Loucy (cell line): ENCODE measurements at regions not wholly inside any gene's neighbourhood (a gene's known extent, or its start where the extent isn't known, plus 50 kb on each side); places are given as distances from the start of the nearest gene placed in this dataset.

ENCODE experiments used
- H2AFZ ChIP-seq: fragments of 200-600 bp; sonication (generic); 2 replicates; pipeline ENCODE4 v1.6.0; 2016; ENCODE audit warnings: antibody characterized with exemption, mild to moderate bottlenecking, low read length, moderate library complexity
- H3F3A ChIP-seq: fragments of 200-600 bp; 2 replicates; pipeline ENCODE4 v1.6.0; 2016; ENCODE audit warnings: antibody characterized with exemption, low read depth, mild to moderate bottlenecking
- H3K27me3 ChIP-seq: fragments of 200-600 bp; sonication (generic); 2 replicates; pipeline ENCODE4 v1.6.1; 2014; ENCODE audit warnings: low read length, mild to moderate bottlenecking; ENCODE audit not compliant: insufficient read depth, poor library complexity, severe bottlenecking
- H3K36me3 ChIP-seq: fragments of 200-600 bp; sonication (generic); 2 replicates; pipeline ENCODE4 v1.6.1; 2016; ENCODE audit warnings: low read length; ENCODE audit not compliant: insufficient read depth
- H3K4me1 ChIP-seq: fragments of 200-600 bp; sonication (generic); 2 replicates; pipeline ENCODE4 v1.5.1; 2014; ENCODE audit warnings: low read length, mild to moderate bottlenecking; ENCODE audit not compliant: insufficient read depth, poor library complexity, severe bottlenecking
- H3K4me2 ChIP-seq: fragments of 200-600 bp; sonication (generic); 2 replicates; pipeline ENCODE4 v1.6.0; 2014; ENCODE audit warnings: antibody characterized with exemption, low read length, low read depth, mild to moderate bottlenecking; ENCODE audit not compliant: poor library complexity, severe bottlenecking
- H3K4me3 ChIP-seq: fragments of 200-600 bp; sonication (generic); 2 replicates; pipeline ENCODE4 v1.5.1; 2014; ENCODE audit warnings: low read length, mild to moderate bottlenecking, mixed read lengths; ENCODE audit not compliant: poor library complexity, severe bottlenecking
- H3K79me2 ChIP-seq: fragments of 200-600 bp; sonication (generic); 2 replicates; pipeline ENCODE4 v1.6.1; 2014; ENCODE audit warnings: low read length; ENCODE audit not compliant: insufficient read depth
- H3K9ac ChIP-seq: fragments of 200-600 bp; sonication (generic); 2 replicates; pipeline ENCODE4 v1.6.0; 2014; ENCODE audit warnings: mild to moderate bottlenecking, low read depth, low read length, moderate library complexity; ENCODE audit not compliant: poor library complexity, severe bottlenecking
- H3K9me2 ChIP-seq: fragments of 200-600 bp; sonication (generic); replicated peaks from 2 replicates; pipeline ENCODE4 v1.6.1; 2016; ENCODE audit warnings: low read depth, low read length, mixed read lengths
- H3K9me3 ChIP-seq: fragments of 200-600 bp; sonication (generic); 2 replicates; pipeline ENCODE4 v1.6.1; 2014; ENCODE audit warnings: mild to moderate bottlenecking, antibody characterized with exemption, low read length, low read depth; ENCODE audit not compliant: insufficient read depth
- H4K20me1 ChIP-seq: fragments of 200-600 bp; sonication (generic); 2 replicates; pipeline ENCODE4 v1.6.0; 2014; ENCODE audit warnings: antibody characterized with exemption, low read length, mild to moderate bottlenecking; ENCODE audit not compliant: insufficient read depth, poor library complexity, severe bottlenecking
- EZH2phosphoT487 ChIP-seq: fragments of 200-600 bp; IDR thresholded peaks from 2 replicates; pipeline ENCODE4 v1.6.1; 2018; ENCODE audit warnings: antibody characterized with exemption, mild to moderate bottlenecking, moderate library complexity, borderline replicate concordance
- TF ChIP-seq, protein P1 (sequence below): fragments of 200-600 bp; sonication (generic); conservative IDR thresholded peaks from 2 replicates; pipeline ENCODE4 v1.5.1; 2014; ENCODE audit warnings: mild to moderate bottlenecking, antibody characterized with exemption, low read length

DNA sequence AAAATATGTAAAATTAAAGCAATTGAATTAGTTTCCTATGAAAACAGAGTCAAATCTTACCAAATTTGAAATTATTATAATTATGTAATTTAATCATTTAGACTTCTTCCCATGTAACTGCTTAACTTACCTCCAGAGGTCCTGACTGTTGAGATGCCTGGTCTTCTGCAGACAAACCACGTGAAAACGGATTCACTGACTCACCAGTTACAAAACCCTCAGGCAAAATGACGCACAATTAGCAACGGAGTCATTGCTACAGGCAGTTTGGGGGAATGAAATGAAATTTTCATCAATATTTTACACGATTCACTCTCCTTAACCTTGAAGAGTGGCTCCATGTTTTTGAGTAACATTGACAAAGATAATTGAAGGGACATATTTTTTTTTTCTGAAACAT is 460.8 kb downstream of the MTRR start:
- H3K9ac ChIP-seq: no peak overlapping the region
- peaks cover 4% of the 10 kb centered on the region for H3K9me3 ChIP-seq
- H3K27me3 ChIP-seq: no peaks in the 10 kb centered on the region

DNA sequence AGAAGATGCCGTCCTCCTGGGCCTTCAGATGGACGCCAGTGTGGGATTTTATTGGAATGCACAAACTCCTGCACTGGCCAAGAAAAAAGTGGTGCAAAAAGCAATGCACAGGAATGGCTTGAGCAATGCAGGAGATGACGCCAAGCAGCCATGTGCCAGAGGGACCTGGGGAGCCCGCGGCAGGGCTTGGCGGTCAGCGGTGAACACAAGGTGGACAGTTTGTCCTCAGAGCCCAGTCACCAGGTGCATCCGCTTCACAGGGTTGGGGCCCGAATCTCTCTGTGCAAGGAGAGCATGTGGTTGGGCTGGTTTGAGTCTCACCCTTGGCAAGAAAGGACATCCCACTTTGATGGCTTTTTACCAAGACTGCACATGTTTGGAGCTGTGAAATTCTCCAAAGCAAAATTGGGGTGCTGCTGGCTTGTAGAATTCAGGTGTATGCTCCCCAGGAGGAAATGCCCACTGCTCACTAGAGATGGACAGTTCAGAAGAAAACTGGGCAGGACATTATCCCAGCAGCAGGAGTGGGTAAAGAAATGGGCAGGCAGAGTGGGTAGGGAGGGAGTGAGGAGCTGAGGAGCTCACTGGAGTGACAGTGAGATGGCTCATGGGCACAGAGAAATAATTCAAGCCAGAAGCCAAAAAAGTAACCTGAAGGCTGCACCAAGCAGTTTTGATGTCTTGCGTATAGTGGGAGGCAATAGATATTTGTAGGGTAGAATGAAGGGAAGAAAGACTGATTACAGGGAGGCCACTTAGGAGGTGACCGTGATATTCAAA is 463.9 kb downstream of the MTRR start:
- no peaks in the 10 kb centered on the region for H3K27me3 ChIP-seq
- no peak overlapping the region for H3K9ac ChIP-seq
- H3K4me1 ChIP-seq: no peaks in the 10 kb centered on the region
- H3K4me2 ChIP-seq: no peak overlapping the region
- H3K9me3 ChIP-seq: peaks cover 4% of the 10 kb centered on the region; the same call in 1 of the 2 replicates
- H3K9me2 ChIP-seq: no peaks in the 10 kb centered on the region
- no peak overlapping the region for H3K4me3 ChIP-seq
- TF ChIP-seq EZH2phosphoT487: no peak
- TF ChIP-seq, protein P1, sequence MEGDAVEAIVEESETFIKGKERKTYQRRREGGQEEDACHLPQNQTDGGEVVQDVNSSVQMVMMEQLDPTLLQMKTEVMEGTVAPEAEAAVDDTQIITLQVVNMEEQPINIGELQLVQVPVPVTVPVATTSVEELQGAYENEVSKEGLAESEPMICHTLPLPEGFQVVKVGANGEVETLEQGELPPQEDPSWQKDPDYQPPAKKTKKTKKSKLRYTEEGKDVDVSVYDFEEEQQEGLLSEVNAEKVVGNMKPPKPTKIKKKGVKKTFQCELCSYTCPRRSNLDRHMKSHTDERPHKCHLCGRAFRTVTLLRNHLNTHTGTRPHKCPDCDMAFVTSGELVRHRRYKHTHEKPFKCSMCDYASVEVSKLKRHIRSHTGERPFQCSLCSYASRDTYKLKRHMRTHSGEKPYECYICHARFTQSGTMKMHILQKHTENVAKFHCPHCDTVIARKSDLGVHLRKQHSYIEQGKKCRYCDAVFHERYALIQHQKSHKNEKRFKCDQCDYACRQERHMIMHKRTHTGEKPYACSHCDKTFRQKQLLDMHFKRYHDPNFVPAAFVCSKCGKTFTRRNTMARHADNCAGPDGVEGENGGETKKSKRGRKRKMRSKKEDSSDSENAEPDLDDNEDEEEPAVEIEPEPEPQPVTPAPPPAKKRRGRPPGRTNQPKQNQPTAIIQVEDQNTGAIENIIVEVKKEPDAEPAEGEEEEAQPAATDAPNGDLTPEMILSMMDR: no peak
- H3K79me2 ChIP-seq: no peaks in the 10 kb centered on the region
- H3K36me3 ChIP-seq: no peaks in the 10 kb centered on the region
- H2AFZ ChIP-seq: no peak overlapping the region
- no peaks in the 10 kb centered on the region for H4K20me1 ChIP-seq
- no peaks in the 10 kb centered on the region for H3F3A ChIP-seq

More for the DNA sequence above, 460.8 kb downstream of the MTRR start:
- no peak for TF ChIP-seq EZH2phosphoT487
- TF ChIP-seq, protein P1: no peak
- no peaks in the 10 kb centered on the region for H4K20me1 ChIP-seq
- no peak overlapping the region for H3K4me2 ChIP-seq
- H3K4me3 ChIP-seq: no peak overlapping the region
- H3F3A ChIP-seq: no peaks in the 10 kb centered on the region
- no peak overlapping the region for H2AFZ ChIP-seq
- no peaks in the 10 kb centered on the region for H3K9me2 ChIP-seq
- no peaks in the 10 kb centered on the region for H3K79me2 ChIP-seq
- no peaks in the 10 kb centered on the region for H3K4me1 ChIP-seq
- no peaks in the 10 kb centered on the region for H3K36me3 ChIP-seq

DNA sequence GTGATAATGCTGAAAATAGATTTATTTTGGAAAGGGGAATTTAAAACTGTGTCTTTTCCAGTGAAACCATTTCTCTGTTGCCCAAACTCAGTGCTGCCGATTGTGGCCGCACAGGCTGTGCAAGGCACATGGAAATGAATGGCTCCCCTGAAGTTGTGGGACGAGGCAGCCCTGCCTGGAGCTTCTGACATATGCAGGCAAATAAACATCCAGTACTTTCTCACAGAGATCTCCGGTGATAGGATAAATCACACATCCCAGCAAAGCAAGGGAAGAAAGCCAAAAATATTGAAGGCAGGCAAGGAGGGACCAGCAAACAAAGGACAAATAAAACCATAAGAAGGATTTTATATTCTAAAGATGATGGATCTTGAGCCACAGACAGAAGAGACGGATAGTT is 464.5 kb downstream of the MTRR start:
- no peak overlapping the region for H3K4me2 ChIP-seq
- H3K79me2 ChIP-seq: no peaks in the 10 kb centered on the region
- H3K9ac ChIP-seq: no peak overlapping the region
- peaks cover 4% of the 10 kb centered on the region; the same call in 1 of the 2 replicates for H3K9me3 ChIP-seq
- H3K9me2 ChIP-seq: no peaks in the 10 kb centered on the region
- TF ChIP-seq, protein P1: no peak
- no peak for TF ChIP-seq EZH2phosphoT487
- no peak overlapping the region for H2AFZ ChIP-seq
- H3K27me3 ChIP-seq: no peaks in the 10 kb centered on the region
- no peaks in the 10 kb centered on the region for H3F3A ChIP-seq
- H3K36me3 ChIP-seq: no peaks in the 10 kb centered on the region
- H3K4me1 ChIP-seq: no peaks in the 10 kb centered on the region
- H4K20me1 ChIP-seq: no peaks in the 10 kb centered on the region
- H3K4me3 ChIP-seq: no peak overlapping the region
